ENCODE measurements at regions not wholly inside any gene's neighbourhood (a gene's known extent, or its start where the extent isn't known, plus 50 kb on each side); places are given as distances from the start of the nearest gene placed in this dataset.

GRCh38 chr14:89654998-89655397 lies 238.0 kb upstream of the FOXN3 start:
- no peak overlapping the region for H3K27ac ChIP-seq (ENCODE audit: low read depth, low read length, poor library complexity, severe bottlenecking)
- TF ChIP-seq EZH2 (IDR thresholded peaks at IDR 0.05; ENCODE audit: borderline replicate concordance, low read length) (no peak), CTCF (IDR thresholded peaks at IDR 0.05; ENCODE audit: low read length) (no peak)
- no peaks in the 10 kb centered on the region for H3K36me3 ChIP-seq (ENCODE audit: insufficient read depth, low read length)

GRCh38 chr14:89652352-89652751 lies 235.3 kb upstream of the FOXN3 start:
- Histone ChIP-seq H3K9me2 (ENCODE audit: low read depth, low read length) (no peaks in the 10 kb centered on the region), H3K9ac (ENCODE audit: low read length) (no peak overlapping the region), H3K9me3 (ENCODE audit: low read length) (no peaks in the 10 kb centered on the region), H3K4me3 (ENCODE audit: low read depth, low read length, poor library complexity, severe bottlenecking) (no peak overlapping the region), H2AFZ (ENCODE audit: low read length) (no peak overlapping the region), H3K79me2 (ENCODE audit: insufficient read depth, low read length) (no peaks in the 10 kb centered on the region), H3K27ac (ENCODE audit: low read depth, low read length, poor library complexity, severe bottlenecking) (no peak overlapping the region), H3K27me3 (ENCODE audit: insufficient read depth, low read length) (0 out of 2 replicates have a peak, but pooled peaks cover 3% of the 10 kb centered on the region), H3F3A (ENCODE audit: insufficient read depth, low read length) (no peaks in the 10 kb centered on the region), H4K20me1 (ENCODE audit: insufficient read depth, low read length) (no peaks in the 10 kb centered on the region), H3K36me3 (ENCODE audit: insufficient read depth, low read length) (no peaks in the 10 kb centered on the region), H3K4me2 (ENCODE audit: low read length) (no peak overlapping the region), H3K4me1 (ENCODE audit: insufficient read depth, low read length, severe bottlenecking) (no peaks in the 10 kb centered on the region)
- TF ChIP-seq EZH2 (IDR thresholded peaks at IDR 0.05; ENCODE audit: borderline replicate concordance, low read length): no peak
- TF ChIP-seq CTCF (IDR thresholded peaks at IDR 0.05; ENCODE audit: low read length): no peak

More at GRCh38 chr14:89654998-89655397, 238.0 kb upstream of the FOXN3 start:
- 0 out of 2 replicates have a peak, but pooled peaks cover 3% of the 10 kb centered on the region for H3K27me3 ChIP-seq (ENCODE audit: insufficient read depth, low read length)
- H3K9me3 ChIP-seq (ENCODE audit: low read length): no peaks in the 10 kb centered on the region
- no peaks in the 10 kb centered on the region for H3K79me2 ChIP-seq (ENCODE audit: insufficient read depth, low read length)
- H3K4me1 ChIP-seq (ENCODE audit: insufficient read depth, low read length, severe bottlenecking): no peaks in the 10 kb centered on the region
- no peak overlapping the region for H3K4me3 ChIP-seq (ENCODE audit: low read depth, low read length, poor library complexity, severe bottlenecking)
- H3F3A ChIP-seq (ENCODE audit: insufficient read depth, low read length): no peaks in the 10 kb centered on the region
- H2AFZ ChIP-seq (ENCODE audit: low read length): no peak overlapping the region
- no peaks in the 10 kb centered on the region for H4K20me1 ChIP-seq (ENCODE audit: insufficient read depth, low read length)
- no peak overlapping the region for H3K9ac ChIP-seq (ENCODE audit: low read length)
- H3K9me2 ChIP-seq (ENCODE audit: low read depth, low read length): no peaks in the 10 kb centered on the region
- H3K4me2 ChIP-seq (ENCODE audit: low read length): no peak overlapping the region

GRCh38 chr14:89651805-89652204 lies 234.8 kb upstream of the FOXN3 start:
- no peak overlapping the region for H2AFZ ChIP-seq (ENCODE audit: low read length)
- H4K20me1 ChIP-seq (ENCODE audit: insufficient read depth, low read length): no peaks in the 10 kb centered on the region
- H3K27ac ChIP-seq (ENCODE audit: low read depth, low read length, poor library complexity, severe bottlenecking): no peak overlapping the region
- H3K9ac ChIP-seq (ENCODE audit: low read length): no peak overlapping the region
- H3K4me3 ChIP-seq (ENCODE audit: low read depth, low read length, poor library complexity, severe bottlenecking): no peak overlapping the region
- no peaks in the 10 kb centered on the region for H3K36me3 ChIP-seq (ENCODE audit: insufficient read depth, low read length)
- no peaks in the 10 kb centered on the region for H3K4me1 ChIP-seq (ENCODE audit: insufficient read depth, low read length, severe bottlenecking)
- TF ChIP-seq CTCF (IDR thresholded peaks at IDR 0.05; ENCODE audit: low read length): no peak
- no peak for TF ChIP-seq EZH2 (IDR thresholded peaks at IDR 0.05; ENCODE audit: borderline replicate concordance, low read length)
- H3K9me2 ChIP-seq (ENCODE audit: low read depth, low read length): no peaks in the 10 kb centered on the region
- H3K9me3 ChIP-seq (ENCODE audit: low read length): no peaks in the 10 kb centered on the region
- H3K79me2 ChIP-seq (ENCODE audit: insufficient read depth, low read length): no peaks in the 10 kb centered on the region
- H3F3A ChIP-seq (ENCODE audit: insufficient read depth, low read length): no peaks in the 10 kb centered on the region
- H3K4me2 ChIP-seq (ENCODE audit: low read length): no peak overlapping the region
- H3K27me3 ChIP-seq (ENCODE audit: insufficient read depth, low read length): 0 out of 2 replicates have a peak, but pooled peaks cover 3% of the 10 kb centered on the region

Data from OCI-LY1 (cell line).